Panc1 (cell line): ENCODE measurements at regions not wholly inside any gene's neighbourhood (a gene's known extent, or its start where the extent isn't known, plus 50 kb on each side); places are given as distances from the start of the nearest gene placed in this dataset.

Experiments
- ATAC-seq: fragments of 200-7000 bp; cut with Tn5 transposase; 2 replicates; pipeline ENCODE4 v1.9.1; 2020; ENCODE audit warnings: mild to moderate bottlenecking, moderate library complexity
- BruUV-seq: library from RNA; stranded (reverse); fragments of 400-500 nt; replicated peaks from 2 replicates; lab custom pipeline; 2021; lab: Mats Ljungman, UMichigan
- CTCF ChIA-PET: fragments of 300-600 bp; sonication (Branson Sonifier 250); formaldehyde crosslinking; loops from one replicate; lab custom pipeline; 2022; ENCODE audit warnings: antibody characterized with exemption; lab: Charles Lee
- POLR2A ChIA-PET: fragments of 300-600 bp; sonication (Branson Sonifier 250); formaldehyde crosslinking; loops from one replicate; lab custom pipeline; 2022; ENCODE audit warnings: antibody characterized with exemption; lab: Charles Lee
- DNase-seq: peaks from one replicate; pipeline ENCODE4 v3.0.0-alpha.2; 2010; ENCODE audit warnings: low read depth, low spot score
- H3K27ac ChIP-seq: 2 replicates; pipeline ENCODE4 v1.5.1; 2011; ENCODE audit warnings: mild to moderate bottlenecking, low read length, inconsistent platforms
- H3K27me3 ChIP-seq: fragments of 200-500 bp; sonication (Bioruptor generic); 2 replicates; pipeline ENCODE4 v1.6.0; 2014; ENCODE audit warnings: low read length, inconsistent platforms; ENCODE audit not compliant: control insufficient read depth, insufficient read depth
- H3K36me3 ChIP-seq: fragments of 200-500 bp; sonication (Bioruptor generic); 2 replicates; pipeline ENCODE4 v1.5.1; 2014; ENCODE audit warnings: inconsistent platforms, mild to moderate bottlenecking, low read length, moderate library complexity; ENCODE audit not compliant: control insufficient read depth, insufficient read depth
- H3K4me1 ChIP-seq: 2 replicates; pipeline ENCODE4 v1.5.1; 2011; ENCODE audit warnings: inconsistent platforms, mild to moderate bottlenecking, low read length, moderate library complexity; ENCODE audit not compliant: control insufficient read depth, insufficient read depth
- H3K4me3 ChIP-seq, 2 experiments: 2 replicates each; pipeline ENCODE4 v1.5.1; 2011 to 2012; ENCODE audit warnings: low read depth in 2 of 2, low read length in 2 of 2, mild to moderate bottlenecking in 2 of 2, inconsistent platforms in 1 of 2, moderate library complexity in 1 of 2
- H3K9me3 ChIP-seq: fragments of 200-500 bp; sonication (Bioruptor generic); 2 replicates; pipeline ENCODE4 v1.5.1; 2014; ENCODE audit warnings: low read depth, mild to moderate bottlenecking, inconsistent platforms, low read length, moderate library complexity; ENCODE audit not compliant: control insufficient read depth, insufficient read depth
- POLR2AphosphoS5 ChIP-seq: IDR thresholded peaks from 2 replicates; pipeline ENCODE4 v1.6.1; 2012; ENCODE audit warnings: mild to moderate bottlenecking, low read depth, low read length, moderate library complexity
- SIN3A ChIP-seq: IDR thresholded peaks from 2 replicates; pipeline ENCODE4 v1.6.1; 2012; ENCODE audit warnings: low read depth, mild to moderate bottlenecking, low read length, moderate library complexity, borderline replicate concordance; ENCODE audit not compliant: insufficient read depth
- TCF7L2 ChIP-seq: IDR thresholded peaks from 2 replicates; pipeline ENCODE4 v1.6.1; 2011; ENCODE audit warnings: mild to moderate bottlenecking, low read depth, low read length, inconsistent platforms
- in situ Hi-C: cut with HindIII; loops from 2 replicates; pipeline ENCODE4 v1.10.0; 2016; ENCODE audit warnings: low sequenced_read_pairs, low pct_unique_long_range_greater_than_20kb
- intact Hi-C: fragments of 100-400 bp; cut with micrococcal nuclease; formaldehyde crosslinking; loops from one replicate; pipeline ENCODE4 v1.10.0; 2022; ENCODE audit not compliant: unreplicated experiment
- TF ChIP-seq, protein P1 (sequence below), 2 experiments: IDR thresholded peaks; 2 replicates each; pipeline ENCODE4 v1.6.1; 2011 to 2012; ENCODE audit warnings: low read depth in 2 of 2, control low read depth in 1 of 2, low read length in 1 of 2, mild to moderate bottlenecking in 1 of 2, moderate library complexity in 1 of 2; ENCODE audit not compliant: insufficient read depth in 1 of 2
- TF ChIP-seq, protein P2 (sequence below): fragments of 450-650 bp; IDR thresholded peaks from 2 replicates; pipeline ENCODE4 v1.5.1; 2017; ENCODE audit warnings: mild to moderate bottlenecking

DNA sequence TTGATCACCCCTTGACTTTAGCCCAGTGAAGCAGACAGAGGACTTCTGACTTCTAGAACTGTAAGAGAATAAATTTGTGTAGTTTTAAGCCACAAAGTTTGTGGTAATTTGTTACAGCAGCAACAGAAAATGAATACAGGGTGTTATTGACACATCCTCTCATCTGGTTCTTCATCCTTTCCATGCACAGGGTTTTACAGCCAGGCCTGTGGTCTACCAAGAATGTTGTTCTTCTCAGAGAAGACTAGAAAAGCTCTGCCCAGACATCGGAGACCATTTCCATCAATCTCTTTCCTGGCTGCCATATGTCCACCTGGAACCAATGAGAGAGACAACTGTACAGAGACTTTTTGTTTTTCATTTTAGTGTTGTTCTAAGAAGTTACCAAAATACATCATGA is 308.2 kb upstream of the AMIGO2 start:
- Histone ChIP-seq H3K27ac (no peak overlapping the region), H3K36me3 (no peaks in the 10 kb centered on the region), H3K4me3 (no peak overlapping the region), H3K27me3 (no peaks in the 10 kb centered on the region), H3K9me3 (no peaks in the 10 kb centered on the region), H3K4me1 (no peaks in the 10 kb centered on the region)
- TF ChIP-seq TCF7L2 (no peak), POLR2AphosphoS5 (no peak), SIN3A (no peak)
- TF ChIP-seq, protein P1, sequence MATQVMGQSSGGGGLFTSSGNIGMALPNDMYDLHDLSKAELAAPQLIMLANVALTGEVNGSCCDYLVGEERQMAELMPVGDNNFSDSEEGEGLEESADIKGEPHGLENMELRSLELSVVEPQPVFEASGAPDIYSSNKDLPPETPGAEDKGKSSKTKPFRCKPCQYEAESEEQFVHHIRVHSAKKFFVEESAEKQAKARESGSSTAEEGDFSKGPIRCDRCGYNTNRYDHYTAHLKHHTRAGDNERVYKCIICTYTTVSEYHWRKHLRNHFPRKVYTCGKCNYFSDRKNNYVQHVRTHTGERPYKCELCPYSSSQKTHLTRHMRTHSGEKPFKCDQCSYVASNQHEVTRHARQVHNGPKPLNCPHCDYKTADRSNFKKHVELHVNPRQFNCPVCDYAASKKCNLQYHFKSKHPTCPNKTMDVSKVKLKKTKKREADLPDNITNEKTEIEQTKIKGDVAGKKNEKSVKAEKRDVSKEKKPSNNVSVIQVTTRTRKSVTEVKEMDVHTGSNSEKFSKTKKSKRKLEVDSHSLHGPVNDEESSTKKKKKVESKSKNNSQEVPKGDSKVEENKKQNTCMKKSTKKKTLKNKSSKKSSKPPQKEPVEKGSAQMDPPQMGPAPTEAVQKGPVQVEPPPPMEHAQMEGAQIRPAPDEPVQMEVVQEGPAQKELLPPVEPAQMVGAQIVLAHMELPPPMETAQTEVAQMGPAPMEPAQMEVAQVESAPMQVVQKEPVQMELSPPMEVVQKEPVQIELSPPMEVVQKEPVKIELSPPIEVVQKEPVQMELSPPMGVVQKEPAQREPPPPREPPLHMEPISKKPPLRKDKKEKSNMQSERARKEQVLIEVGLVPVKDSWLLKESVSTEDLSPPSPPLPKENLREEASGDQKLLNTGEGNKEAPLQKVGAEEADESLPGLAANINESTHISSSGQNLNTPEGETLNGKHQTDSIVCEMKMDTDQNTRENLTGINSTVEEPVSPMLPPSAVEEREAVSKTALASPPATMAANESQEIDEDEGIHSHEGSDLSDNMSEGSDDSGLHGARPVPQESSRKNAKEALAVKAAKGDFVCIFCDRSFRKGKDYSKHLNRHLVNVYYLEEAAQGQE (IDR thresholded peaks at IDR 0.05; ENCODE audit: insufficient read depth in 1 of 2, low read depth in 2 of 2, low read length in 1 of 2) = no peak
- TF ChIP-seq, protein P2, sequence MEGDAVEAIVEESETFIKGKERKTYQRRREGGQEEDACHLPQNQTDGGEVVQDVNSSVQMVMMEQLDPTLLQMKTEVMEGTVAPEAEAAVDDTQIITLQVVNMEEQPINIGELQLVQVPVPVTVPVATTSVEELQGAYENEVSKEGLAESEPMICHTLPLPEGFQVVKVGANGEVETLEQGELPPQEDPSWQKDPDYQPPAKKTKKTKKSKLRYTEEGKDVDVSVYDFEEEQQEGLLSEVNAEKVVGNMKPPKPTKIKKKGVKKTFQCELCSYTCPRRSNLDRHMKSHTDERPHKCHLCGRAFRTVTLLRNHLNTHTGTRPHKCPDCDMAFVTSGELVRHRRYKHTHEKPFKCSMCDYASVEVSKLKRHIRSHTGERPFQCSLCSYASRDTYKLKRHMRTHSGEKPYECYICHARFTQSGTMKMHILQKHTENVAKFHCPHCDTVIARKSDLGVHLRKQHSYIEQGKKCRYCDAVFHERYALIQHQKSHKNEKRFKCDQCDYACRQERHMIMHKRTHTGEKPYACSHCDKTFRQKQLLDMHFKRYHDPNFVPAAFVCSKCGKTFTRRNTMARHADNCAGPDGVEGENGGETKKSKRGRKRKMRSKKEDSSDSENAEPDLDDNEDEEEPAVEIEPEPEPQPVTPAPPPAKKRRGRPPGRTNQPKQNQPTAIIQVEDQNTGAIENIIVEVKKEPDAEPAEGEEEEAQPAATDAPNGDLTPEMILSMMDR = no peak
- intact Hi-C loops (no loop called here), in situ Hi-C loops (no loop called here)
- ChIA-PET CTCF (no interaction called here), POLR2A (no interaction called here)
- DNase-seq = no peak
- BruUV-seq = no TSS peak
- no peak for ATAC-seq

DNA sequence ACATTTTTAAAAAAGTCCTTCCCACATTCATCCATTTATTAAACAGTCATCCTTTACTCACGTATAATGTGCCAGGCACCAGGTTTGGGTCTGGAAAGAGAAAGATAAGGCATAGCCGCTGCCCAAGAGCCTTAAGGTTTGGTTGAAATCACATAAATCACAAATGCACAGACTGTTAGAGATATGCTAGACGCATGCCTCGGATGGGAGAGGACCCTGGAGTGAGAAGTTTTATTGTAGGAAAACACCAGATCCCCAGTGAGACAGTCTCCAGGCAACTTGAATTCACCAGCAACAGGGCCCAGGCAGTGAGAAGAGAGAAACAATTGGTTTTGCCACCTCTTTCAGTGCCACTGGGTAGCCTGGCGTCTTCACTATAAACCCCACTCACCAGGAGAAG is 305.9 kb upstream of the AMIGO2 start:
- no peak for ATAC-seq
- H3K27ac ChIP-seq = no peak overlapping the region
- no peaks in the 10 kb centered on the region for H3K27me3 ChIP-seq
- no peak for TF ChIP-seq TCF7L2
- no peak for TF ChIP-seq SIN3A
- no peak for TF ChIP-seq POLR2AphosphoS5
- TF ChIP-seq, protein P2 = no peak
- TF ChIP-seq, protein P1 (IDR thresholded peaks at IDR 0.05; ENCODE audit: insufficient read depth in 1 of 2, low read depth in 2 of 2, low read length in 1 of 2) = no peak
- intact Hi-C loops (no loop called here), in situ Hi-C loops (no loop called here)
- H3K36me3 ChIP-seq = no peaks in the 10 kb centered on the region
- ChIA-PET POLR2A (no interaction called here), CTCF (no interaction called here)
- no peak for DNase-seq
- no peak overlapping the region for H3K4me3 ChIP-seq
- H3K9me3 ChIP-seq = no peaks in the 10 kb centered on the region
- no TSS peak for BruUV-seq
- H3K4me1 ChIP-seq = no peaks in the 10 kb centered on the region
